CD4-positive, alpha-beta T cell (primary cell): ENCODE measurements at regions not wholly inside any gene's neighbourhood (a gene's known extent, or its start where the extent isn't known, plus 50 kb on each side); places are given as distances from the start of the nearest gene placed in this dataset.

Experiments
- ATAC-seq: fragments of 200-7000 bp; cut with Tn5 transposase; one replicate; pipeline ENCODE4 v1.10.0; 2022; ENCODE audit warnings: mild to moderate bottlenecking; ENCODE audit not compliant: poor library complexity
- CTCF ChIA-PET: fragments of 350-600 bp; sonication (Branson Sonifier 250); formaldehyde crosslinking; loops from one replicate; lab custom pipeline; 2021; ENCODE audit warnings: antibody characterized with exemption, inconsistent platforms; lab: Charles Lee
- POLR2A ChIA-PET: fragments of 350-600 bp; sonication (Branson Sonifier 250); formaldehyde crosslinking; loops from one replicate; lab custom pipeline; 2021; ENCODE audit warnings: antibody characterized with exemption, inconsistent platforms; lab: Charles Lee
- DNase-seq, 14 experiments: peaks; one replicate each; pipeline ENCODE4 v3.0.0-alpha.2; 2013 to 2020; ENCODE audit warnings: mixed read lengths in 2 of 14
- H3K27ac ChIP-seq, 2 donors: one replicate each; pipeline versions ENCODE4 v1.5.1 to v1.7.0; 2013; ENCODE audit warnings: low read length in 2 of 2, low read depth in 1 of 2, mild to moderate bottlenecking in 1 of 2
- H3K27me3 ChIP-seq, 2 experiments: 1 replicate in 1 of 2; 2 replicates in 1 of 2; pipeline versions ENCODE4 v1.6.1 to v1.7.0; 2013; ENCODE audit warnings: low read length in 2 of 2, control low read depth in 1 of 2, mild to moderate bottlenecking in 1 of 2, moderate library complexity in 1 of 2; ENCODE audit not compliant: insufficient read depth in 2 of 2, control insufficient read depth in 1 of 2
- H3K36me3 ChIP-seq: one replicate; pipeline ENCODE4 v1.6.1; 2013; ENCODE audit warnings: low read length, control low read depth; ENCODE audit not compliant: insufficient read depth
- H3K4me1 ChIP-seq: one replicate; pipeline ENCODE4 v1.6.1; 2013; ENCODE audit warnings: low read length, control low read depth; ENCODE audit not compliant: insufficient read depth
- H3K4me3 ChIP-seq: one replicate; pipeline ENCODE4 v1.5.1; 2013; ENCODE audit warnings: mild to moderate bottlenecking, low read length, moderate library complexity
- H3K9me3 ChIP-seq, 2 experiments: 1 replicate in 1 of 2; 2 replicates in 1 of 2; pipeline versions ENCODE4 v1.6.1 to v1.7.0; 2013; ENCODE audit warnings: low read length in 2 of 2, mild to moderate bottlenecking in 2 of 2, control low read depth in 1 of 2, moderate library complexity in 1 of 2; ENCODE audit not compliant: control insufficient read depth in 1 of 2, insufficient read depth in 1 of 2
- H3K27ac Mint-ChIP-seq: one replicate; pipeline ENCODE4 v1.8.0; 2020; ENCODE audit warnings: mixed read lengths
- H3K27me3 Mint-ChIP-seq: one replicate; pipeline ENCODE4 v1.8.0; 2021; ENCODE audit warnings: mixed read lengths
- H3K36me3 Mint-ChIP-seq: one replicate; pipeline ENCODE4 v1.8.0; 2021; ENCODE audit warnings: low read depth, mixed read lengths
- H3K4me1 Mint-ChIP-seq: one replicate; pipeline ENCODE4 v1.8.0; 2021; ENCODE audit warnings: low read depth, mixed read lengths
- H3K4me3 Mint-ChIP-seq: one replicate; pipeline ENCODE4 v1.8.0; 2020; ENCODE audit warnings: mild to moderate bottlenecking, mixed read lengths
- H3K9me3 Mint-ChIP-seq: one replicate; pipeline ENCODE4 v1.8.0; 2020; ENCODE audit warnings: mixed read lengths
- intact Hi-C, 2 experiments: fragments of 100-400 bp; cut with DNase I in 1 of 2; cut with micrococcal nuclease in 1 of 2; formaldehyde crosslinking; loops; one replicate each; pipeline versions ENCODE4 v1.15.1 to v1.9.0; 2023 to 2025; cut with DNase I, micrococcal nuclease
- TF ChIP-seq, protein P1 (sequence below): fragments of 200-600 bp; IDR thresholded peaks from one replicate; pipeline ENCODE4 v1.8.0; 2022; ENCODE audit warnings: antibody characterized with exemption, mild to moderate bottlenecking

DNA sequence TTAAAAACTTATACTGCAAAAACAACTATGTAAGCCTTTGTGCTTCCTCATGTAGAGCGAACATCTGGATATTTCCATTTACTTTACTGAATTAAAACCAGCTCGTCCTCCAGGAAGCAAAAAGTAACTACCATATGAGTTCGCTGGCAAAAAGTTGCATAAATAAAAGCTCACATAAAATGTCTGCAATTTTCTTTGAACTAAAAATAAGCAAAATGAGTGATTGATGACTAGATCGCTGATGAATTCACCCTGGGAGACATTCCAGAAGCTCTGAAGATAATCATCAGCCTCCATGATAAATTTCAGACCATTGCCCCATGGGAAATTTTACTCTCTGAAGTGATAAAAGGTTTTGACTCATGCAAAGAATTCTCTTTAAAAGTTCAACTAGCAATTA, 67.3 kb upstream of the SACS start:
- H3K4me3 ChIP-seq: no peak overlapping the region
- Mint-ChIP-seq H3K4me1 (no peaks in the 10 kb centered on the region), H3K36me3 (no peaks in the 10 kb centered on the region), H3K4me3 (no peak overlapping the region), H3K27me3 (peaks cover 34% of the 10 kb centered on the region), H3K9me3 (no peaks in the 10 kb centered on the region), H3K27ac (no peak overlapping the region)
- DNase-seq (no peak), ATAC-seq (no peak)
- H3K36me3 ChIP-seq: no peaks in the 10 kb centered on the region
- no peaks in the 10 kb centered on the region for H3K27me3 ChIP-seq
- no peaks in the 10 kb centered on the region for H3K9me3 ChIP-seq
- no peak overlapping the region for H3K27ac ChIP-seq
- ChIA-PET POLR2A (no interaction called here), CTCF (no interaction called here)
- H3K4me1 ChIP-seq: no peaks in the 10 kb centered on the region
- TF ChIP-seq, protein P1, sequence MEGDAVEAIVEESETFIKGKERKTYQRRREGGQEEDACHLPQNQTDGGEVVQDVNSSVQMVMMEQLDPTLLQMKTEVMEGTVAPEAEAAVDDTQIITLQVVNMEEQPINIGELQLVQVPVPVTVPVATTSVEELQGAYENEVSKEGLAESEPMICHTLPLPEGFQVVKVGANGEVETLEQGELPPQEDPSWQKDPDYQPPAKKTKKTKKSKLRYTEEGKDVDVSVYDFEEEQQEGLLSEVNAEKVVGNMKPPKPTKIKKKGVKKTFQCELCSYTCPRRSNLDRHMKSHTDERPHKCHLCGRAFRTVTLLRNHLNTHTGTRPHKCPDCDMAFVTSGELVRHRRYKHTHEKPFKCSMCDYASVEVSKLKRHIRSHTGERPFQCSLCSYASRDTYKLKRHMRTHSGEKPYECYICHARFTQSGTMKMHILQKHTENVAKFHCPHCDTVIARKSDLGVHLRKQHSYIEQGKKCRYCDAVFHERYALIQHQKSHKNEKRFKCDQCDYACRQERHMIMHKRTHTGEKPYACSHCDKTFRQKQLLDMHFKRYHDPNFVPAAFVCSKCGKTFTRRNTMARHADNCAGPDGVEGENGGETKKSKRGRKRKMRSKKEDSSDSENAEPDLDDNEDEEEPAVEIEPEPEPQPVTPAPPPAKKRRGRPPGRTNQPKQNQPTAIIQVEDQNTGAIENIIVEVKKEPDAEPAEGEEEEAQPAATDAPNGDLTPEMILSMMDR: no peak
- intact Hi-C loops: no loop called here

DNA sequence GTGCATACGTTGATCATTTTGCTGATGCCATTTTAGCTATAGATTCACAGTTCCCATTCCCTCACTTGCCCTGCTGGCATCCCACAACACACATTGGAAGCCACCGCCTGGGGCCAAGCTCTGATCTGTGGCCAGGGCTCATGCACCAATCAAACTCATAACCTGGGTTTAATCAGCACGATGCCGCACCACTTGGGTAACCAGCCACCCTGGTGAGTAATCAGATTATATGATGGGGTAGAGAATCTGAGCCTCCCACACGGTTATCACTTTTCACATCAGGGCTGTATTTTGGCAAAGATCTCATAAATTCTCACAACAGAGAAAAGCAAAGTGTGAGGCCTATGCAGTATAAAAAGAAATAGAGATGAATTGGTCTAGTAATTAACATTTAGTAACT, 66.0 kb upstream of the TNFRSF19 start:
- H3K36me3 Mint-ChIP-seq: no peaks in the 10 kb centered on the region
- intact Hi-C loops: no loop called here
- H3K9me3 Mint-ChIP-seq: no peaks in the 10 kb centered on the region
- peaks cover 12% of the 10 kb centered on the region for H3K27me3 Mint-ChIP-seq
- H3K4me1 Mint-ChIP-seq: no peaks in the 10 kb centered on the region
- Histone ChIP-seq H3K27ac (no peak overlapping the region), H3K27me3 (no peaks in the 10 kb centered on the region), H3K4me1 (no peaks in the 10 kb centered on the region), H3K9me3 (no peaks in the 10 kb centered on the region), H3K36me3 (no peaks in the 10 kb centered on the region), H3K4me3 (no peak overlapping the region)
- POLR2A ChIA-PET: no interaction called here
- CTCF ChIA-PET: no interaction called here
- ATAC-seq (no peak), DNase-seq (no peak)
- no peak overlapping the region for H3K27ac Mint-ChIP-seq
- H3K4me3 Mint-ChIP-seq: no peak overlapping the region
- TF ChIP-seq, protein P1: no peak

DNA sequence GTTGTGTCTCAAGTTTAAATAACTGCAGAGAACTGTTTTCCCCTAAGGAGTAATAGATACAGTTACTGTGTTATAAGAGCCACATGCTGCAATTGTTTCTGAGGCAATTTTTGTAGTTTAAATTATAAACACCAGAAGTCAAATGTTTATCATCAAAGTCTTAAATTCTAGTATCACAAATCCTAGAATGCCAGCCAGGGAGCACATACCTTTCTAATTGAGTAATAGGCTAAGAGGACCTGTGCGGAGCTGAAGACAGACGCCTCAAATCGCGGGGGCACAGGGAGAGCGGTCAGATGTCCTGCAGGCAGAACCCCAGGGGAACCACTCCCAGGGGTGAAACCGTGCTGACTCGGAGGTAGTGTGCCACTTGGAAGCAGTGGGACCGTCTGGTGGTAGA, 65.2 kb upstream of the TNFRSF19 start:
- TF ChIP-seq, protein P1: no peak
- POLR2A ChIA-PET: no interaction called here

More for the DNA sequence above, 65.2 kb upstream of the TNFRSF19 start:
- no peaks in the 10 kb centered on the region for H3K4me1 ChIP-seq
- no peaks in the 10 kb centered on the region for H3K9me3 ChIP-seq
- ATAC-seq (no peak), DNase-seq (no peak)
- no peaks in the 10 kb centered on the region for H3K36me3 ChIP-seq
- no peak overlapping the region for H3K27ac ChIP-seq
- H3K9me3 Mint-ChIP-seq: no peaks in the 10 kb centered on the region
- H3K27ac Mint-ChIP-seq: no peak overlapping the region
- CTCF ChIA-PET: no interaction called here
- no peaks in the 10 kb centered on the region for H3K4me1 Mint-ChIP-seq
- peaks cover 16% of the 10 kb centered on the region for H3K27me3 Mint-ChIP-seq
- no peaks in the 10 kb centered on the region for H3K27me3 ChIP-seq
- no peaks in the 10 kb centered on the region for H3K36me3 Mint-ChIP-seq
- intact Hi-C loops: no loop called here
- H3K4me3 ChIP-seq: no peak overlapping the region
- no peak overlapping the region for H3K4me3 Mint-ChIP-seq
